ENCODE measurements at regions not wholly inside any gene's neighbourhood (a gene's known extent, or its start where the extent isn't known, plus 50 kb on each side); places are given as distances from the start of the nearest gene placed in this dataset.

DNA sequence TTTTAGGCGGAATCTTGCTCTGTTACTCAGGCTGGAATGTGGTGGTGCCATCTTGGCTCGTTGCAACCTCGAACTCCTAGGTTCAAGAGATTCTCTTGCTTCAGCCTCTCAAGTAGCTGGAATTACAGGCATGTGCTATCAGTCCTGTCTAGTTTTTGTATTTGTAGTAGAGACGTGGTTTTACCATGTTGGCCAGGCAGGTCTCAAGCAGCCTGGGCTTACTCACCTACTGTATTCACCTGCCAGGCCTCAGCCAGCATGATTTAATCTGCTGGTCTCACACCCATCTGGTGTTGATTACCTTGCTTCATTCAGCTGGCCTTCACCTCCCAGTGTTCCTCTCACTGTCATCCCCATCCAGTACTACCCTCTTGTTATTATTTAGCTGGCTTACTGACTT is 102.0 kb downstream of the IL12A start:
- H3K27ac ChIP-seq: no peak overlapping the region
- H3K27me3 ChIP-seq: no peaks in the 10 kb centered on the region
- WGBS, 2 donors: 96 to 98% methylated on average over 4 of the region's 4 CpGs
- H3K4me1 ChIP-seq: no peaks in the 10 kb centered on the region
- no peaks in the 10 kb centered on the region for H3K36me3 ChIP-seq (ENCODE audit: low read depth, missing control alignments)
- TF ChIP-seq POLR2A (IDR thresholded peaks at IDR 0.05): no peak
- TF ChIP-seq, protein P1, sequence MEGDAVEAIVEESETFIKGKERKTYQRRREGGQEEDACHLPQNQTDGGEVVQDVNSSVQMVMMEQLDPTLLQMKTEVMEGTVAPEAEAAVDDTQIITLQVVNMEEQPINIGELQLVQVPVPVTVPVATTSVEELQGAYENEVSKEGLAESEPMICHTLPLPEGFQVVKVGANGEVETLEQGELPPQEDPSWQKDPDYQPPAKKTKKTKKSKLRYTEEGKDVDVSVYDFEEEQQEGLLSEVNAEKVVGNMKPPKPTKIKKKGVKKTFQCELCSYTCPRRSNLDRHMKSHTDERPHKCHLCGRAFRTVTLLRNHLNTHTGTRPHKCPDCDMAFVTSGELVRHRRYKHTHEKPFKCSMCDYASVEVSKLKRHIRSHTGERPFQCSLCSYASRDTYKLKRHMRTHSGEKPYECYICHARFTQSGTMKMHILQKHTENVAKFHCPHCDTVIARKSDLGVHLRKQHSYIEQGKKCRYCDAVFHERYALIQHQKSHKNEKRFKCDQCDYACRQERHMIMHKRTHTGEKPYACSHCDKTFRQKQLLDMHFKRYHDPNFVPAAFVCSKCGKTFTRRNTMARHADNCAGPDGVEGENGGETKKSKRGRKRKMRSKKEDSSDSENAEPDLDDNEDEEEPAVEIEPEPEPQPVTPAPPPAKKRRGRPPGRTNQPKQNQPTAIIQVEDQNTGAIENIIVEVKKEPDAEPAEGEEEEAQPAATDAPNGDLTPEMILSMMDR (IDR thresholded peaks at IDR 0.05): no peak
- intact Hi-C loops (cut with DNase I; ENCODE audit: low total_unique reads): no loop called here
- H3K4me3 ChIP-seq: no peak overlapping the region
- no peaks in the 10 kb centered on the region for H3K9me3 ChIP-seq
- no peak for DNase-seq

DNA sequence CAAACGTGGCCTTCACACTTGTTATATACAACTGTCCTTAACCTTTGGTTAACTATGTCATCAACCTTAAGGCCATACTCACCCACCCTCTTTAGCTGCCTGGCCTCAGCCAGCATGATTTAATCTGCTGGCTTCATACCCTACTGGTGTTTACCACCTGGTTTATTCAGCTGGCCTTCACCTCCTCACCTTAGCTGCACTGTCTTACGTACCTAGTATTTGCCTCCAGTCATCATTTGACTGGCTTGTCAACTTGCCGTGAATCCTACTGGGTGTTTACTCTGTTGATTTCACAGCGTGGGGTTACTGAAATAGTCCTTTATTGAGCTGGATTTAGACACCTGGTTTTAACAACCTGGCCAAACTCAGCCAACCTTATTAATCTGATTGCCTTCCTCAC is 102.8 kb downstream of the IL12A start:
- WGBS, 2 donors: 78 to 93% methylated on average over 4 of the region's 4 CpGs
- no peaks in the 10 kb centered on the region for H3K4me1 ChIP-seq
- intact Hi-C loops (cut with DNase I; ENCODE audit: low total_unique reads): no loop called here
- TF ChIP-seq, protein P1 (IDR thresholded peaks at IDR 0.05): no peak
- TF ChIP-seq POLR2A (IDR thresholded peaks at IDR 0.05): no peak
- no peak overlapping the region for H3K27ac ChIP-seq
- no peaks in the 10 kb centered on the region for H3K36me3 ChIP-seq (ENCODE audit: low read depth, missing control alignments)
- H3K27me3 ChIP-seq: no peaks in the 10 kb centered on the region
- H3K9me3 ChIP-seq: no peaks in the 10 kb centered on the region
- no peak for DNase-seq
- no peak overlapping the region for H3K4me3 ChIP-seq

DNA sequence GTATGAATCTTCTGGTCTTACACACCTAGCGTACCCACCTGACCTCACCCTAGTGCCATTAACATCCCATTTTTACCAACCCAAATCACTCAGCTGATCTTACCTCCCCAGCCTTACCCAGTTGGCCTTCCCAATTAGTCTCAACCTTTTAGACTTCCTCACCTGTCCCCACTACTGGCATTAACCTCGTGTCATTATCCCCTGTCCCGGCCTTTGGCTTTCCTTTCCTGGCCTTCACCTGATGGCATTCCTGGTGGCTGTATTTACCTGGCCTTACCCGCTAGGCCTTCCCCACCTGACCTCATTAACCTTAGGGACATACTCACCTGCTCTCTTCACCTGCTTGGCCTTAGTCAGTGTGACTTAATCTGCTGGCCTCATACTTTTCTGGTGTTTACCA is 104.1 kb downstream of the IL12A start:
- Histone ChIP-seq H3K4me1 (no peaks in the 10 kb centered on the region), H3K27me3 (no peaks in the 10 kb centered on the region), H3K9me3 (no peaks in the 10 kb centered on the region), H3K4me3 (no peak overlapping the region), H3K27ac (no peak overlapping the region), H3K36me3 (ENCODE audit: low read depth, missing control alignments) (no peaks in the 10 kb centered on the region)
- DNase-seq: no peak
- TF ChIP-seq, protein P1 (IDR thresholded peaks at IDR 0.05): no peak
- TF ChIP-seq POLR2A (IDR thresholded peaks at IDR 0.05): no peak
- intact Hi-C loops (cut with DNase I; ENCODE audit: low total_unique reads): no loop called here
- WGBS, 2 donors: 94 to 97% methylated on average over 4 of the region's 4 CpGs

DNA sequence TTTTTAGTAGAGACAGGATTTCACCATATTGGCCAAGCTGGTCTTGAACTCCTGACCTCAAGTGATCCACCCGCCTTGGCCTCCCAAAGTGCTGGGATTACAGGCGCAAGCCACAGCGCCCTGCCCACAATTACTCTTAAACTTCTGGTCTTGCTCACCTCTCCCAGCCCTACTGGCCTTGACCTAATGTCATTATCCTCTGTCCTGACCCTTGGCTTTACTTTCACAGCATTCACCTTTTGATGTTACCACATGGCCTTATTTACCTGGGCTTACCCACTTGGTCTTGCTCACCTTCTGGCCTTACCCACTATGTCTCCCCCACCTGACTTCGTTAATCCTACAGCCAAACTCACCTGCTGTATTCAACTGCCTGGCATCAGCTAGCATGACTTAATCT is 105.9 kb downstream of the IL12A start:
- no peak overlapping the region for H3K27ac ChIP-seq
- 91 to 95% methylated on average over 4 of the region's 4 CpGs for WGBS, 2 donors
- H3K9me3 ChIP-seq: no peaks in the 10 kb centered on the region
- TF ChIP-seq, protein P1 (IDR thresholded peaks at IDR 0.05): no peak
- no peak for TF ChIP-seq POLR2A (IDR thresholded peaks at IDR 0.05)
- no peaks in the 10 kb centered on the region for H3K4me1 ChIP-seq
- H3K36me3 ChIP-seq (ENCODE audit: low read depth, missing control alignments): no peaks in the 10 kb centered on the region
- H3K27me3 ChIP-seq: no peaks in the 10 kb centered on the region
- no peak for DNase-seq
- intact Hi-C loops (cut with DNase I; ENCODE audit: low total_unique reads): no loop called here
- H3K4me3 ChIP-seq: no peak overlapping the region

DNA sequence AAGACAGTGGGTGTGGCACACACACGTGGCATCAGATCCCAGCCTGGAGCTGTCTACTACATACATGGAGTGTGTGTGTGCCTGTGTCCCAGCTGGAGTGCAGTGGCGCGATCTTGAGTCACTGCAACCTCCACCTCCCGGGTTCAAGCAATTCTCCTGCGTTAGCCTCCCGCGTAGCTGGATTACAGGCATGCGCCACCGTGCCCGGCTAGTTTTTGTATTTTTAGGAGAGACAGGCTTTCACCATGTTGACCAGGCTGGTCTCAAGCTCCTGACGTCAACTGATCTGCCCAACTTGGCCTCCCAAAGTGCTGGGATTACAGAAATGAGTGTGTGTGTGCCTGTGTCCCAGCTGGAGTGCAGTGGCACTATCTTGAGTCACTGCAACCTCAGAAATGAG is 108.8 kb downstream of the IL12A start:
- Histone ChIP-seq H3K27me3 (no peaks in the 10 kb centered on the region), H3K27ac (no peak overlapping the region), H3K4me1 (no peaks in the 10 kb centered on the region), H3K4me3 (no peak overlapping the region), H3K36me3 (ENCODE audit: low read depth, missing control alignments) (no peaks in the 10 kb centered on the region), H3K9me3 (no peaks in the 10 kb centered on the region)
- intact Hi-C loops (cut with DNase I; ENCODE audit: low total_unique reads): no loop called here
- 83 to 96% methylated on average over 2 to 11 of the region's 11 CpGs for WGBS, 2 donors
- no peak for DNase-seq
- TF ChIP-seq, protein P1 (IDR thresholded peaks at IDR 0.05): no peak
- no peak for TF ChIP-seq POLR2A (IDR thresholded peaks at IDR 0.05)
